ENCODE measurements at regions not wholly inside any gene's neighbourhood (a gene's known extent, or its start where the extent isn't known, plus 50 kb on each side); places are given as distances from the start of the nearest gene placed in this dataset.
A peak's percentile ranks its signal among the peaks of the same experiment; 100 is the strongest.

DNA sequence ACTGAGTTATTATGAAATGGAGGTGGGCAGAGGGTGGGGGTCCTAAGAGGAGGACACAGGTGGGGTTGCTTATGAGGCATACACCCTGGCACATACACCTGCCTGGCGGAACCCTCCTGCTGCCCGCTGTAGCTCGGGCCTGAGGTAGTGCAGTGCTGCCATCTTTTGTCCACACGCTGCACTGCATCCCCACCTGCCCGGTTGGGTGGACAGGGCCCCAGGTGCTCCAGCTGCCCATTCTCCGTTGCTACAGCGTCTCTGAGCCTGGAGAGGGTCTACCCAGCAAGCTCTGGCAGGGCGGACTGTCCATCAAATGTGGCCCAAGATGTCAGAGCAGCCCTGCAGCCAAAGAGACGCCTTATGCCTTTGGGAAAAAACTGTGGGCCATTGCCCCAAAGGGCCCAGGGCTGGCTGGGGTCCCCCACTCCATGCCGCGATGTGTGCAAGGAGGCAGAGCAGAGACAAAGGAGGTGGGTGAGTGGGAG lies 131.2 kb downstream of the BUD13 start:
- H3K27ac Mint-ChIP-seq = no peak overlapping the region
- TF ChIP-seq, protein P1, sequence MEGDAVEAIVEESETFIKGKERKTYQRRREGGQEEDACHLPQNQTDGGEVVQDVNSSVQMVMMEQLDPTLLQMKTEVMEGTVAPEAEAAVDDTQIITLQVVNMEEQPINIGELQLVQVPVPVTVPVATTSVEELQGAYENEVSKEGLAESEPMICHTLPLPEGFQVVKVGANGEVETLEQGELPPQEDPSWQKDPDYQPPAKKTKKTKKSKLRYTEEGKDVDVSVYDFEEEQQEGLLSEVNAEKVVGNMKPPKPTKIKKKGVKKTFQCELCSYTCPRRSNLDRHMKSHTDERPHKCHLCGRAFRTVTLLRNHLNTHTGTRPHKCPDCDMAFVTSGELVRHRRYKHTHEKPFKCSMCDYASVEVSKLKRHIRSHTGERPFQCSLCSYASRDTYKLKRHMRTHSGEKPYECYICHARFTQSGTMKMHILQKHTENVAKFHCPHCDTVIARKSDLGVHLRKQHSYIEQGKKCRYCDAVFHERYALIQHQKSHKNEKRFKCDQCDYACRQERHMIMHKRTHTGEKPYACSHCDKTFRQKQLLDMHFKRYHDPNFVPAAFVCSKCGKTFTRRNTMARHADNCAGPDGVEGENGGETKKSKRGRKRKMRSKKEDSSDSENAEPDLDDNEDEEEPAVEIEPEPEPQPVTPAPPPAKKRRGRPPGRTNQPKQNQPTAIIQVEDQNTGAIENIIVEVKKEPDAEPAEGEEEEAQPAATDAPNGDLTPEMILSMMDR (IDR thresholded peaks at IDR 0.05; ENCODE audit: unreplicated experiment) = peak; percentile 57
- H3K9me3 Mint-ChIP-seq = no peaks in the 10 kb centered on the region
- peak in 1 of 2 experiments; percentile 76 for DNase-seq (ENCODE audit: low spot score in 2 of 2, unreplicated experiment in 2 of 2)
- no peaks in the 10 kb centered on the region for H3K4me1 Mint-ChIP-seq
- H3K36me3 Mint-ChIP-seq = no peaks in the 10 kb centered on the region
- peaks cover 24% of the 10 kb centered on the region for H3K27me3 Mint-ChIP-seq (ENCODE audit: low read depth)
- H3K4me3 Mint-ChIP-seq = no peak overlapping the region

DNA sequence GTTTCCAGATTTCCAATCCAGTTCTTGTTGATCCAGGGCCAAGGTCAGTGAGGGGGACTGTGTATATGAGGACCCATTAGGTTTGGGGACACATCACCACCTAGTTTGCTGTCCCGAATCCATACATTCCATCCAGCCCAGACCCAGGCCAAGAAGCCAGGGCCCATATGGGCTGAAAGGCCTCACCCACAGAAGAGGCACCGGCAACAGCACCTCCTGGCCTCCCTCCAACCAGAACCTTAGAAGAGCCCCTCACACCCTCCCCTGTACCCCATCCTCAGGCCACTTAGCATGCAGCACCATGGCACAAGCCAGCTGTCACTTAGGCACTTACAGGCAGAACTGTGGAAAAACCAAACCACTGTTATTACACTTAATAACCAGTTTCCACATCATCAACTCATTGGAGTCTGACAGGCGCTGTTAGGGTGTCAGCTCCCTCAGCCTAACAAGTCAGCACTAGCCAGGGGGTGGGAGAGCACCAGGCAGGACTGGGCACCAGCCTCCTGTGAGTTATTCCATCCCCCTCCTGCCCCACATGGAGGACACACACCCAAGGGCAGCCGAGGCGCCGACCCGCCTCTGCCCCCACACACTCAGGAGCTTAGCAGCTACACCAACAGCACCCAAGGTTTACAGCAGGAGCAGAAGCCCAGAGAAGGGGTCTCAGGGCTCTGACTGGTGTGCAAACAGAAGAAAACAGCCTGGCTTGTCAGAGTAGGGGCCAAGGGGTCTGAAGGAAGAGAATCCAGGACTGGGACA lies 132.0 kb downstream of the BUD13 start:
- peak in 1 of 2 experiments; percentile 34 for DNase-seq (ENCODE audit: low spot score in 2 of 2, unreplicated experiment in 2 of 2)
- Mint-ChIP-seq H3K4me3 (no peak overlapping the region), H3K9me3 (no peaks in the 10 kb centered on the region), H3K27ac (no peak overlapping the region), H3K4me1 (no peaks in the 10 kb centered on the region), H3K27me3 (ENCODE audit: low read depth) (peaks cover 32% of the 10 kb centered on the region), H3K36me3 (no peaks in the 10 kb centered on the region)
- TF ChIP-seq, protein P1 (IDR thresholded peaks at IDR 0.05; ENCODE audit: unreplicated experiment) = no peak

DNA sequence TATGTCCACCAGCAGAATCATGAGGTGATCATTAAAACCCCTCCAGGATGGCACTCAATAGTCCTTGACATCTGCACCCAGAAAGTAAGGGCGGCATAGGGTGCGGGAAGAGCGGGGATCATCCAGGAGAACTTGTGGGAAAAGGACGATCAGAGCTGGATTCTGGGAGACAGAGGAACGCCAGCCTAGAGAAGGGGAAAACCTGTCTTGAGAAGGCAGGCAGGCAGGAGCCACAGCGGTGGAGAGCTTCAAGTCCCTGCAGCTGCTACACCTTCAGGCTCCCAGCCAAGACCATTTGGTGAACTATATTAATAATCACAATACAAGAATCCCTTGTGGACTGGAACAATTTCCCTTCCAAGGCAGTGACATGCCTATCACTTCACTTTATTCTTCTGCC lies 134.3 kb downstream of the BUD13 start:
- peak in 1 of 2 experiments; percentile 30 for DNase-seq (ENCODE audit: low spot score in 2 of 2, unreplicated experiment in 2 of 2)
- H3K9me3 Mint-ChIP-seq = no peaks in the 10 kb centered on the region
- no peaks in the 10 kb centered on the region for H3K4me1 Mint-ChIP-seq
- H3K4me3 Mint-ChIP-seq = no peak overlapping the region
- peaks cover 34% of the 10 kb centered on the region for H3K27me3 Mint-ChIP-seq (ENCODE audit: low read depth)
- no peaks in the 10 kb centered on the region for H3K36me3 Mint-ChIP-seq
- H3K27ac Mint-ChIP-seq = no peak overlapping the region
- TF ChIP-seq, protein P1 (IDR thresholded peaks at IDR 0.05; ENCODE audit: unreplicated experiment) = no peak

DNA sequence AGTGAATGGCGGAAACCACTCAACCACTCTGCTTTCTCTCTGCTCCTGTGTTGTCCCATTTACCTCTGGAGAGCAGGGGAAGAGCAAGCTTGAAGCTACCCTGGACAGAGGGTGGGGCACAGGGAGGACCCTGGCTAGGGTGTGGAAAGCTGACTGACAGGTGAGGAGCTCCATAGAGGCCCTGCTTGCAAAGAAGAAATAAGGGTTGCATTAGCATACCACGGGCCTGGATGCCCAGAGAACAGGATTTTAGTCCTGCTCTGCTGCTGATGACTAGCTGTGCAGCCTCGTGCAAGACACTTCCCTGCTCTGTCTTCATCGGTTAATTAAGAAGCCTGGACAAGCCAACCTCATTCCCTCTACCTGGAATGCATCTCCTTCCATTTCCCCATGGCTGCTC lies 135.0 kb downstream of the BUD13 start:
- no peaks in the 10 kb centered on the region for H3K9me3 Mint-ChIP-seq

DNA sequence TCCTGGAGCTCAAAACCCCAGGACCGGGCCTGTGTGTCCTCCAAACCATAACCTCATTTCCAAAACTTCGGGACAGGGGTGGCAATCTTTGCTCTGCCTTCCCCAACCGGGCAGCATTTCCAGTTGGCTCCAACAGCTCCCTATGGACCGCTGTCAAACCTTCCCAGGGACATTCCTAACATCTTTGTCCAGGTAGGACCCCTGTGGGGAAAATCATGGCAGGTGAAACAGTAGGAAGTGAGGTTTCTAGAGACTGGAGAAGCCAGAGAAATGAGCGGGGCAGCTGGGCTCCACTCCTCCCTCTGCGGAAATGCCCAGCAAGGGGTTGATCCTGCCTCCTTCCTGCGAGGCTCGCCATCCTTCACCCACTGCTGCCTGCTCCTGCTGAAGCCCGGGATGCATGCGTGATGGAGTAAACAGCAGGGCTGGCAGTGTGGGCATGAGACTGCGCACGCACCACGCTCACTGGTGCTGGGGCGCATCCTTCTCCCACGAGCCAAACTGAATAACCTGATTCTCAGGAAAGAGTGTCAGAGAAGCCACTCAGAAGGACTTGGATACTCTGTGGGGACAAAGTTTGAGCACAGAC lies 136.4 kb downstream of the BUD13 start:
- no peaks in the 10 kb centered on the region for H3K36me3 Mint-ChIP-seq
- no peaks in the 10 kb centered on the region for H3K4me1 Mint-ChIP-seq
- H3K9me3 Mint-ChIP-seq = no peaks in the 10 kb centered on the region
- peaks cover 30% of the 10 kb centered on the region for H3K27me3 Mint-ChIP-seq (ENCODE audit: low read depth)
- no peak overlapping the region for H3K4me3 Mint-ChIP-seq
- TF ChIP-seq, protein P1 (IDR thresholded peaks at IDR 0.05; ENCODE audit: unreplicated experiment) = no peak
- H3K27ac Mint-ChIP-seq = no peak overlapping the region
- peak in 1 of 2 experiments; percentile 35 for DNase-seq (ENCODE audit: low spot score in 2 of 2, unreplicated experiment in 2 of 2)

More for the DNA sequence above, 135.0 kb downstream of the BUD13 start:
- TF ChIP-seq, protein P1 (IDR thresholded peaks at IDR 0.05; ENCODE audit: unreplicated experiment) = no peak
- DNase-seq (ENCODE audit: low spot score in 2 of 2, unreplicated experiment in 2 of 2) = peak in 1 of 2 experiments; percentile 6
- H3K27me3 Mint-ChIP-seq (ENCODE audit: low read depth) = peaks cover 34% of the 10 kb centered on the region
- no peaks in the 10 kb centered on the region for H3K36me3 Mint-ChIP-seq
- H3K27ac Mint-ChIP-seq = no peak overlapping the region
- H3K4me3 Mint-ChIP-seq = no peak overlapping the region
- no peaks in the 10 kb centered on the region for H3K4me1 Mint-ChIP-seq

Data from mesothelial cell of epicardium (in vitro differentiated cells).